Tibial nerve (tissue), 4 donors: ENCODE measurements at regions not wholly inside any gene's neighbourhood (a gene's known extent, or its start where the extent isn't known, plus 50 kb on each side); places are given as distances from the start of the nearest gene placed in this dataset.
"Not testable (repeated sequence)": the region's sequence is repeated elsewhere in the genome, so short reads cannot be mapped to it uniquely, and the experiment has no call there.

Experiments
- DNase-seq, 2 donors: peaks; one replicate each; pipeline ENCODE4 v3.0.0-alpha.2; 2019; ENCODE audit warnings: low spot score in 2 of 2
- H3K27ac ChIP-seq, 4 donors: fragments of 200-600 bp; sonication (generic) in 3 of 4; one replicate each; pipeline ENCODE4 v1.5.1; 2017 to 2019; ENCODE audit warnings: mild to moderate bottlenecking in 1 of 4
- H3K27me3 ChIP-seq, 2 donors: fragments of 200-600 bp; sonication (generic) in 1 of 2; one replicate each; pipeline versions ENCODE4 v1.5.1 to v1.6.0; 2017 to 2019
- H3K36me3 ChIP-seq, 3 donors: fragments of 200-600 bp; sonication (generic); one replicate each; pipeline ENCODE4 v1.5.1; 2018 to 2019
- H3K4me1 ChIP-seq, 4 donors: fragments of 200-600 bp; sonication (generic) in 3 of 4; one replicate each; pipeline ENCODE4 v1.5.1; 2017 to 2019
- H3K4me3 ChIP-seq, 4 donors: fragments of 200-600 bp; sonication (generic) in 3 of 4; one replicate each; pipeline ENCODE4 v1.5.1; 2017 to 2019; ENCODE audit warnings: mild to moderate bottlenecking in 1 of 4, moderate library complexity in 1 of 4
- H3K9me3 ChIP-seq, 4 donors: fragments of 200-600 bp; sonication (generic) in 3 of 4; one replicate each; pipeline ENCODE4 v1.5.1; 2017 to 2019
- CTCF ChIP-seq, 5 experiments: fragments of 200-600 bp in 3 of 5; fragments of 450-650 bp in 2 of 5; sonication (generic) in 3 of 5; IDR thresholded peaks; one replicate each; pipeline ENCODE4 v1.5.1; 2016 to 2019; ENCODE audit warnings: antibody characterized with exemption in 5 of 5, mild to moderate bottlenecking in 3 of 5, moderate library complexity in 2 of 5
- EP300 ChIP-seq, 2 donors: sonication (generic); formaldehyde crosslinking; IDR thresholded peaks; one replicate each; pipeline ENCODE4 v1.6.1; 2017; ENCODE audit warnings: antibody characterized with exemption in 2 of 2, mild to moderate bottlenecking in 1 of 2
- POLR2A ChIP-seq, 2 donors: fragments of 450-650 bp; IDR thresholded peaks; one replicate each; pipeline ENCODE4 v1.6.1; 2017; ENCODE audit warnings: antibody characterized with exemption in 2 of 2, mild to moderate bottlenecking in 2 of 2, moderate library complexity in 2 of 2
- WGBS, 2 donors: methylation state at CpG; one replicate each; pipeline ENCODE4 v1.1.5; 2018; 5-methylcytosine and 5-hydroxymethylcytosine counted together

GRCh38 chr9:117932585-117932984 lies 228.4 kb downstream of the TLR4 start:
- 95% methylated on average over 4 of the region's 4 CpGs for WGBS, 2 donors
- TF ChIP-seq POLR2A (IDR thresholded peaks at IDR 0.05) (no peak), CTCF (IDR thresholded peaks at IDR 0.05) (no peak)
- Histone ChIP-seq H3K4me1 (peaks cover 0 to 6% (median 0%) of the 10 kb centered on the region in 4 donors), H3K4me3 (no peak overlapping the region), H3K36me3 (no peaks in the 10 kb centered on the region), H3K27ac (no peak overlapping the region), H3K27me3 (no peaks in the 10 kb centered on the region), H3K9me3 (no peaks in the 10 kb centered on the region)
- DNase-seq, result no peak

GRCh38 chr9:117936185-117937130 lies 232.3 kb downstream of the TLR4 start:
- no peak overlapping the region for H3K4me3 ChIP-seq
- H3K9me3 ChIP-seq, result no peaks in the 10 kb centered on the region
- H3K27me3 ChIP-seq, result no peaks in the 10 kb centered on the region
- no peak for DNase-seq
- no peak overlapping the region for H3K27ac ChIP-seq
- TF ChIP-seq POLR2A (IDR thresholded peaks at IDR 0.05) (no peak), EP300 (IDR thresholded peaks at IDR 0.05) (no peak), CTCF (IDR thresholded peaks at IDR 0.05) (no peak)
- 81 to 85% methylated on average over 5 of the region's 5 CpGs for WGBS, 2 donors
- no peaks in the 10 kb centered on the region for H3K4me1 ChIP-seq
- H3K36me3 ChIP-seq, result no peaks in the 10 kb centered on the region

- H3K27me3 ChIP-seq, result no peaks in the 10 kb centered on the region
- H3K27ac ChIP-seq, result no peak overlapping the region
- no peak for DNase-seq
- no peaks in the 10 kb centered on the region for H3K4me1 ChIP-seq
- no peak overlapping the region for H3K4me3 ChIP-seq
- no peaks in the 10 kb centered on the region for H3K9me3 ChIP-seq
- no peaks in the 10 kb centered on the region for H3K36me3 ChIP-seq
- TF ChIP-seq EP300 (IDR thresholded peaks at IDR 0.05) (no peak), CTCF (IDR thresholded peaks at IDR 0.05) (no peak)
- WGBS, 2 donors, result 42 to 51% methylated on average over 2 of the region's 2 CpGs
Measured at GRCh38 chr9:117938086-117938485, 233.9 kb downstream of the TLR4 start.

- H3K9me3 ChIP-seq, result no peaks in the 10 kb centered on the region
- H3K4me3 ChIP-seq, result no peak overlapping the region
- DNase-seq, result no peak
- no peaks in the 10 kb centered on the region for H3K4me1 ChIP-seq
- no peak overlapping the region for H3K27ac ChIP-seq
- 50 to 52% methylated on average over 4 of the region's 4 CpGs for WGBS, 2 donors
- no peaks in the 10 kb centered on the region for H3K36me3 ChIP-seq
- no peaks in the 10 kb centered on the region for H3K27me3 ChIP-seq
- TF ChIP-seq CTCF (IDR thresholded peaks at IDR 0.05) (no peak), POLR2A (IDR thresholded peaks at IDR 0.05) (no peak), EP300 (IDR thresholded peaks at IDR 0.05) (no peak)
Measured at GRCh38 chr9:117938896-117939295, 234.7 kb downstream of the TLR4 start.

- not testable (repeated sequence) for H3K27ac ChIP-seq, H3K27me3 ChIP-seq, H3K4me3 ChIP-seq, DNase-seq, H3K9me3 ChIP-seq, H3K36me3 ChIP-seq, H3K4me1 ChIP-seq
- 70 to 82% methylated on average over 3 of the region's 3 CpGs for WGBS, 2 donors
Measured at GRCh38 chr9:117944750-117945149, 240.5 kb downstream of the TLR4 start.
